Gastrocnemius medialis (tissue), 4 donors: ENCODE measurements at regions not wholly inside any gene's neighbourhood (a gene's known extent, or its start where the extent isn't known, plus 50 kb on each side); places are given as distances from the start of the nearest gene placed in this dataset.

Experiments
- POLR2A ChIP-seq, 2 donors: fragments of 450-650 bp; IDR thresholded peaks; one replicate each; pipeline ENCODE4 v1.6.1; 2017; ENCODE audit warnings: antibody characterized with exemption in 2 of 2, mild to moderate bottlenecking in 2 of 2, moderate library complexity in 2 of 2
- TF ChIP-seq, protein P1 (sequence below), 5 experiments: fragments of 450-650 bp in 3 of 5; fragments of 200-600 bp in 2 of 5; sonication (generic) in 2 of 5; IDR thresholded peaks in 4 of 5; conservative IDR thresholded peaks in 1 of 5; 1 replicate in 4 of 5; 2 replicates in 1 of 5; pipeline ENCODE4 v1.5.1; 2016 to 2019; ENCODE audit warnings: antibody characterized with exemption in 5 of 5, mild to moderate bottlenecking in 3 of 5, moderate library complexity in 3 of 5

DNA sequence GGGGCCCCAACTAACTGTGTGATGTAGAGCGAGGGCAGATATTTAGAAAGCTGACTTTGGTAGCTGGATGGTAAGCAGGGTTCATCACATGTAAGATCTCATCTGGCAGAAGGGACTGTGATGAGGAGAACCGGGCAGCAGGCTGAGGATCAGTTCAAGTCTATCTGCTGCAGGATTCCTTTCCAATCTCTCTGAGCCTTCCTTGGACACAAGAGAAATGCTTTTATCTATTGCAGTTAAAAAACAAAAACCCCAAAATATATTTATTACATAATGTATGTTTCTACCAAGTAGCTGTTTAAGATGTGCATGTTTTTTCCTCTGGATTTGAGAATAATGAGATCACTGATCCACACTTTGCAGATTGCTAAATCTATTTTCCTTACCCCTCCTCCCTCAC lies 411.5 kb downstream of the RAP2B start:
- TF ChIP-seq, protein P1, sequence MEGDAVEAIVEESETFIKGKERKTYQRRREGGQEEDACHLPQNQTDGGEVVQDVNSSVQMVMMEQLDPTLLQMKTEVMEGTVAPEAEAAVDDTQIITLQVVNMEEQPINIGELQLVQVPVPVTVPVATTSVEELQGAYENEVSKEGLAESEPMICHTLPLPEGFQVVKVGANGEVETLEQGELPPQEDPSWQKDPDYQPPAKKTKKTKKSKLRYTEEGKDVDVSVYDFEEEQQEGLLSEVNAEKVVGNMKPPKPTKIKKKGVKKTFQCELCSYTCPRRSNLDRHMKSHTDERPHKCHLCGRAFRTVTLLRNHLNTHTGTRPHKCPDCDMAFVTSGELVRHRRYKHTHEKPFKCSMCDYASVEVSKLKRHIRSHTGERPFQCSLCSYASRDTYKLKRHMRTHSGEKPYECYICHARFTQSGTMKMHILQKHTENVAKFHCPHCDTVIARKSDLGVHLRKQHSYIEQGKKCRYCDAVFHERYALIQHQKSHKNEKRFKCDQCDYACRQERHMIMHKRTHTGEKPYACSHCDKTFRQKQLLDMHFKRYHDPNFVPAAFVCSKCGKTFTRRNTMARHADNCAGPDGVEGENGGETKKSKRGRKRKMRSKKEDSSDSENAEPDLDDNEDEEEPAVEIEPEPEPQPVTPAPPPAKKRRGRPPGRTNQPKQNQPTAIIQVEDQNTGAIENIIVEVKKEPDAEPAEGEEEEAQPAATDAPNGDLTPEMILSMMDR (IDR thresholded peaks at IDR 0.05 in 4 of 5, conservative IDR thresholded peaks at IDR 0.05 in 1 of 5) = no peak
- no peak for TF ChIP-seq POLR2A (IDR thresholded peaks at IDR 0.05)
